Mesodermal cell (in vitro differentiated cells): ENCODE measurements at regions not wholly inside any gene's neighbourhood (a gene's known extent, or its start where the extent isn't known, plus 50 kb on each side); places are given as distances from the start of the nearest gene placed in this dataset.

Experiments used
- H3K27ac ChIP-seq: 2 replicates; pipeline ENCODE4 v1.7.0; 2013; ENCODE audit warnings: mild to moderate bottlenecking, low read depth, low read length, moderate library complexity; ENCODE audit not compliant: severe bottlenecking
- H3K36me3 ChIP-seq: 2 replicates; pipeline ENCODE4 v1.7.1; 2013; ENCODE audit warnings: mild to moderate bottlenecking, low read length, moderate library complexity; ENCODE audit not compliant: control insufficient read depth, insufficient read depth
- H3K4me1 ChIP-seq: one replicate; pipeline ENCODE4 v1.7.1; 2013; ENCODE audit warnings: mild to moderate bottlenecking, low read length; ENCODE audit not compliant: insufficient read depth, control insufficient read depth, poor library complexity, severe bottlenecking
- H3K4me3 ChIP-seq: 2 replicates; pipeline ENCODE4 v1.7.0; 2013; ENCODE audit warnings: low read length, control low read depth, mild to moderate bottlenecking; ENCODE audit not compliant: insufficient read depth, poor library complexity, severe bottlenecking; ENCODE audit errors: extremely low read depth
- H3K9me3 ChIP-seq: 2 replicates; pipeline ENCODE4 v1.7.1; 2013; ENCODE audit warnings: mild to moderate bottlenecking, low read length, moderate library complexity; ENCODE audit not compliant: control insufficient read depth
- WGBS, 2 experiments: methylation state at CpG; one replicate each; pipeline ENCODE4 v1.1.5; 2013; ENCODE audit warnings: missing lambda C conversion rate in 2 of 2; ENCODE audit not compliant: insufficient coverage in 2 of 2; 5-methylcytosine and 5-hydroxymethylcytosine counted together

DNA sequence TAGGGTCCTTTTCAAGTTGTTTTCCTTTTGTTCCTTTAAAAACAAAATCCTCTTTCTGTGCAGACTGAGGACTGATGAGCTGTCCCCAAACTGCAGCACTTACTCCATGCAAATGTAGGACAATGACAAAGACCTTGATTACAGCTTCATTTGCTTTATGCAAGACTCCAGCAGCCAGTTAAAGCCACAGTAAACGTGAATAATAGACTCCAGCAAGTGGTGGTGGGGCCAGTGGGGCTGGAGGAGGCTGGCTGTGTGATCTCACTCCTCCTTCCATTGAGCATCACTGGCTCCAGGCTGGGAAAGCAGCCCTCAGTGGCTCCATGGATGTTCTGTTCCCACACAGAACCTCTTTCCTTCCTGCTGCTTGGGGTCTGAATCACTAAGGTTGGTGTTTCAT is 306.0 kb upstream of the CELF4 start:
- WGBS, 2 experiments = 14 to 33% methylated on average over 1 of the region's 1 CpG
- H3K4me3 ChIP-seq = no peak overlapping the region
- no peaks in the 10 kb centered on the region for H3K9me3 ChIP-seq
- no peaks in the 10 kb centered on the region for H3K36me3 ChIP-seq
- H3K4me1 ChIP-seq = no peaks in the 10 kb centered on the region
- H3K27ac ChIP-seq = no peak overlapping the region

DNA sequence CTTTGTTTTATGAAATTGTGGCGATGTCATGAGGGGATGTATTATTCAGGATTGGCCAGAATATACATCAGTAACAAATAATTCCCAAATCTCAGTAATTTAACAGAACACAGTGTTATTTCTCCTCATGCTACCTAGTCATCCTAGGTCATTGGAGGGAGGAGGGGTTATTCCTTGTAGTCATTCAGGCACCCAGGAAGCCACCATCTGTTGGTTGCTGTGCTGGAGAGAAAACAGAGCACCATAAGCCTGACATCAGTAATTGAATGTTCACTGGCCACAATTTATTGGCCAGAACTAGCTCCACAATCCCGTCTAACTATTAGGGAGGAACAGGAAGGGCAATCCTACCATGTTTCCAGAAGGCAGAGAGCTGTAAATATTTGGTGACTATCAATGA is 303.5 kb upstream of the CELF4 start:
- Histone ChIP-seq H3K27ac (no peak overlapping the region), H3K4me3 (no peak overlapping the region), H3K36me3 (no peaks in the 10 kb centered on the region), H3K4me1 (no peaks in the 10 kb centered on the region), H3K9me3 (no peaks in the 10 kb centered on the region)
- WGBS, 2 experiments = 67 to 100% methylated on average over 1 of the region's 2 CpGs

DNA sequence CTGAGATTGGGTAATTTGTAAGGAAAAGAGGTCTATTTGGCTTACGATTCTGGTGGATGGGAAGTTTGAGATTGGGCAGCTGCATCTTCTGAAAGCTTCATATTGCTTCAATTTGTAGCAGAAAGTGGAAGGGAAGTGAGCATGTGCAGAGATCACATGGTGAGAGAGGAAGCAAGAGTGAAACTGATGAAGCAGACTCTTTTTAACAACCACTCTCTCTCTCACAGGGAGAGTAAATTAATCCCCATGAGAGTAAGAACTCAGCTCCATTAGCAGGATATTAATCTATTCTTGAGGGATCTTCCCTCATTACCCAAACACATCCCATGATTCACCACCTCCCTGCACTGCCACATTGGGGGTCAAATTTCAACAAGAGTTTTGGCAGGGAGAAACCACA is 298.5 kb upstream of the CELF4 start:
- WGBS, 2 experiments = 90 to 94% methylated on average over 1 of the region's 1 CpG
- Histone ChIP-seq H3K4me3 (no peak overlapping the region), H3K27ac (no peak overlapping the region), H3K4me1 (no peaks in the 10 kb centered on the region), H3K9me3 (no peaks in the 10 kb centered on the region), H3K36me3 (no peaks in the 10 kb centered on the region)

DNA sequence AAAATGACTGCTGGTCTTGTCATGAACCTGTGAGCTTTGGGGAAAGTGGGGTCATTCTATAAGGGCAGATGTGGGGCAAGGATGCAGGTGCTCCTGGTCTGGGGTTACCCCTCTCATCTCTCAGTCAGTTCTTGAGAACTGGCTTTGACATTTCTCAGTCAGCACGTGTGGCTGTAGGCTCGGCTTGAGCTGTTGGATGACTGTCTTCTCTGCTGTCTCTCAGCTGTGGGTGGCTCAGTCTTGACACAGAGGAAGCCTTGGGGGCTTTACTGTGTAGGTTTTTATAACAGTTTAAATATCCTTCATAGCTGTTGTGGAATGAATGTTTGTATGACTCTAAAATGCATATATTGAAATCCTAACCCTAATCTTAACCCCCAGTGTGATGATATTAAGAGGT is 296.4 kb upstream of the CELF4 start:
- H3K27ac ChIP-seq = no peak overlapping the region
- H3K4me3 ChIP-seq = no peak overlapping the region
- no peaks in the 10 kb centered on the region for H3K9me3 ChIP-seq
- H3K4me1 ChIP-seq = no peaks in the 10 kb centered on the region
- no peaks in the 10 kb centered on the region for H3K36me3 ChIP-seq
- WGBS, 2 experiments = 83 to 92% methylated on average over 2 of the region's 2 CpGs

DNA sequence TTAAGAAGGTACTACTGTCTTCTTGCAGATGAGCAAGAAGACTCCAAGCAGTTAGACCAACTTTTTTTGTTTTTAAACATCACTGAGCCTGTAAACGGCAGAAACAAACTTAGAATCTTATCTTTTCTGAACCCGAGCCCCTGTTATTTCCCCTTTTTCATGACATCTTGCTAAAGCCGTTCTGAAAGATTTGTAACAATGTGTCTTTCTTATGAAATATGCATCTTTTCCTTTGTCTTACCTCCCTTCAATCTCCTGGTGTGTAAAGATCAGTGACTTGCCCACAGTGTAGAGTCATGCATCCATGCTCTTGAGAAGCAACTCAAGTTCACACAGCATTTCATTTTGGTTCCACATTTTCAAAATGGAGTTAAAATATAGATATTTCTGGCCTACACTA is 288.8 kb upstream of the CELF4 start:
- 94% methylated on average over 2 of the region's 3 CpGs; no CpG with 5 or more reads in 1 of the 2 experiments for WGBS, 2 experiments
- Histone ChIP-seq H3K4me1 (no peaks in the 10 kb centered on the region), H3K4me3 (no peak overlapping the region), H3K9me3 (no peaks in the 10 kb centered on the region), H3K36me3 (no peaks in the 10 kb centered on the region), H3K27ac (no peak overlapping the region)

DNA sequence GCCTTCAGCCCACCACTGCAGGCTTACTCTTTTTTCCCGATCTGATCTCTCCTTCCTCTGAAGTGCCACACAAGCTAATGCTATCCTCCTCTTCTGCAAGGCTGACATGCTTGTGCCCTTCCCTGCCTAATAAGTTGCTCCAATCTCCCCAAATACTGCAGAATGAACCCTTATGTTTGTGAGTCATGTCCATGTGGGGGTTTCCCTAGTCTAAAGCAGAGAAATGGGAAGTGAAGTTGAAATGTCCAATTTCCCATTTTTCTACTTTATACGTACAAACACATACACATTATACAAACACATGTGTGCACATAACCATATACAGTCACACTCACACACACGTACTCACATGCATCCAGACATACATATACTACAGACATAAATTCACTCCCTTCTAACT is 288.1 kb upstream of the CELF4 start:
- no peaks in the 10 kb centered on the region for H3K36me3 ChIP-seq
- no peaks in the 10 kb centered on the region for H3K4me1 ChIP-seq
- H3K27ac ChIP-seq = no peak overlapping the region
- H3K9me3 ChIP-seq = no peaks in the 10 kb centered on the region
- no peak overlapping the region for H3K4me3 ChIP-seq
- WGBS, 2 experiments = 77% methylated on average over 3 of the region's 3 CpGs

DNA sequence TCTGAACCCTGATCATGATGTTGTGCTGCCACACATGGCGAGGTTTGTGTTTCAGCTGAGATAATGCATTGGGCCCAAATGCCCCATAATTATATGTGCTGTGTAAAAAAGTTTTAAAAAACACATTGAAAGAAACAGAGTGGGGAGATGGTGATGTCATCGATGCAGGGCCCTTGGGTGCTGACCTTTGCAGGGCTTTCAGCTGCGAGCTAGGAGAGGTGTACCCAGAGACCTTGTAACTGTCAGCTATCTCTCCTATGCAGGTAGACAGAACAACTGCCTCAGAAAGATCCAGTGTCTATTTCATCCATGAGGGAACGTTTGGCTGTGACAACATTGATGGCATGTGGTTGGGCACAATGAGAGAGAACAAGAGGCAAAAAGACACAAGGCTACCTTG is 286.9 kb upstream of the CELF4 start:
- Histone ChIP-seq H3K9me3 (no peaks in the 10 kb centered on the region), H3K36me3 (no peaks in the 10 kb centered on the region), H3K4me1 (peaks cover under 1% of the 10 kb centered on the region), H3K4me3 (no peak overlapping the region), H3K27ac (no peak overlapping the region)
- WGBS, 2 experiments = 91 to 97% methylated on average over 3 to 4 of the region's 4 CpGs

DNA sequence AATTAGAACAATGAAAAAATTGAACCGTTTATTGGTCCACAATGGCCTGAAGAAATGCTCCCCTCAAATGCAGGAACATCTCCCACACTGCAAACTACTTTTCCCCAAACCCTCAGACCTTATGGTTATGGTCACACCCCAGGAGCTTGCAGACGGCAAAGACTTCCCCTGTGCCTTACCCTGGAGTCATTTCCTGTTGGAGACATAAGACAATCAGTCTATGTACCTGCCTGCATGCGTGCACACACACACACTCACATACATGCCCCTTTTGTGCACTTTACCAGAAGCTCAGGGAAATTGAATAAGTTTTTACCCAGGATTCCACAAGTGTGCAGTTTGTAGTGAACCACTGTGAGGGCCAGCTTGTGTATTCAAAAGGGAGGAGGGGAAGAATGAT is 281.9 kb upstream of the CELF4 start:
- H3K4me3 ChIP-seq = no peak overlapping the region
- H3K27ac ChIP-seq = no peak overlapping the region
- H3K4me1 ChIP-seq = peaks cover 10% of the 10 kb centered on the region
- no peaks in the 10 kb centered on the region for H3K36me3 ChIP-seq
- WGBS, 2 experiments = 75 to 88% methylated on average over 2 of the region's 3 CpGs
- H3K9me3 ChIP-seq = no peaks in the 10 kb centered on the region

DNA sequence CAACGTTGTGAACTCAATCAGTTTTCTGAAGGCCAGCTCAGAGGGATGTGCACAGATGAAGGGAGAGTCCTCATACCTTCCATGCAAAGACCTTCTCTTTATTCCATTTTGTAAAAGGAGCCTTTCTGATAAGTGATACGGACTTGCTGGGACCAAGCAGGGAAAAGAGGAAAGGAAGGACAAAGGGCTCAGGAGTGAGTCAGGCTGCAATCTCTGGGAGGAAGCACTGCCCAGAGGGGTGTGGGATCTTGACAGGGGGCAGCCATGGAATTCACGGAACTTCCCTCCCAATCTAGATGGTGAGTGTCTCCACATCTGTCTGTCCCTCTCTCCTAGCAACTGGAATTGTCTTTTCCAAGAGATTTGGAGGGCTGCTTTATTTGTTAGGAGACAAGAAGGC is 281.4 kb upstream of the CELF4 start:
- Histone ChIP-seq H3K27ac (no peak overlapping the region), H3K9me3 (no peaks in the 10 kb centered on the region), H3K36me3 (no peaks in the 10 kb centered on the region), H3K4me1 (peaks cover 10% of the 10 kb centered on the region), H3K4me3 (no peak overlapping the region)
- 29 to 71% methylated on average over 1 of the region's 3 CpGs for WGBS, 2 experiments

DNA sequence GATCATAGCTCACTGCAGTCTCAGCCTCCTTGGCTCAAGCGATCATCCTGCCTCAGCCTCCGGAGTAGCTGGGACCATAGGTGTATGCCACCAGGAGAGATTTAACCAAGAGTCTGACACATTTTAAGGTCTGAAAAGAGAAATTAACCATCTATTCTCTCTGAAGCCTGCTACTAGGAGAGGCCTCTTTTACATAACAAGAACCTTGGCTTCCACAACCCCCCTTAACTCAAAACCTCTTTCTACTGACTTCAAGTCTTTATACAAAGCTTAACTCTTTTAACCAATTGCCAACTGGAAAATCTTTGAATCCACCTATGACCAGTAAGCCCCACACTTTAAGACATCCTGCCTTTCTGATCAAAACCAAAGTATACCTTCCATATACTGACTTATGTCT is 279.9 kb upstream of the CELF4 start:
- WGBS, 2 experiments = 54% methylated on average over 2 of the region's 2 CpGs; no CpG with 5 or more reads in 1 of the 2 experiments
- Histone ChIP-seq H3K9me3 (no peaks in the 10 kb centered on the region), H3K27ac (no peak overlapping the region), H3K4me3 (no peak overlapping the region), H3K36me3 (no peaks in the 10 kb centered on the region), H3K4me1 (peaks cover 10% of the 10 kb centered on the region)

DNA sequence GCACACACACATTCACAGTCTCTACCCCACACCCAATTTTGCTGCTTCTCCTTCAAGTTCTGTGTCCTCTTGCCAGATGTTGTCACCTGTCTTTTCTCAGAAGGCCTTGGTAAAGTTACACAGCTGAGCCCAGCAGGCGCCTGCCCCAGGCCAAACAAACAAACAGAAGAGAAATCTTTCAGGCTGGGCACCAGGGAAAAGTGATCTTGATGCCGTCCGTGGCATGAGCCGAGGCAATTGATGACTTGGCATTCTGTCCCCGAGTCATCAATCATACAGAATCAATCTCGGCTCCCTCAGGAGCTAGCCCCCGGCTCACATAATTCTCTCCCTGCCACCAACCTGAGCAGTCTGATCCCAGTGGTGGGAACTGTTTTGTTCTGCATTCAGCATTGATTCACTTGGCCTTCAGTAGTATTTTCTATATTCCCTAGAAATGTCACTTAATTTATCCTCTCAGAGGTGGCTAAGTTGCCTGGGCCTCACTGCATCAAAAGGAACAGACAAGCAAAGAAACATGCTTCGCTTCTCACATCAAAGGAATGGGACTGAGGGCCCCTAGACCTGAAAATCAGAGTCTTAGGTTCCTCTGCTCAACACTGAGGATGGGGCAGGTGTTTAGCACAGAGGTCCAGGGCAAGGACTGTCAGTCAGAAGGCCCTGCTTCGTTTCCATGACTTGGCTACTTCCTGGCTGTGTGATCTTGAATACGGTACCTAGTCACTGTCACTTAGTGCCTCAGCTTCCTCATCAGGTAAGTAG is 278.8 kb upstream of the CELF4 start:
- no peak overlapping the region for H3K4me3 ChIP-seq
- no peaks in the 10 kb centered on the region for H3K9me3 ChIP-seq
- 64 to 90% methylated on average over 8 to 9 of the region's 10 CpGs for WGBS, 2 experiments
- peaks cover 10% of the 10 kb centered on the region for H3K4me1 ChIP-seq
- no peak overlapping the region for H3K27ac ChIP-seq
- no peaks in the 10 kb centered on the region for H3K36me3 ChIP-seq
